ENCODE measurements at regions not wholly inside any gene's neighbourhood (a gene's known extent, or its start where the extent isn't known, plus 50 kb on each side); places are given as distances from the start of the nearest gene placed in this dataset.

DNA sequence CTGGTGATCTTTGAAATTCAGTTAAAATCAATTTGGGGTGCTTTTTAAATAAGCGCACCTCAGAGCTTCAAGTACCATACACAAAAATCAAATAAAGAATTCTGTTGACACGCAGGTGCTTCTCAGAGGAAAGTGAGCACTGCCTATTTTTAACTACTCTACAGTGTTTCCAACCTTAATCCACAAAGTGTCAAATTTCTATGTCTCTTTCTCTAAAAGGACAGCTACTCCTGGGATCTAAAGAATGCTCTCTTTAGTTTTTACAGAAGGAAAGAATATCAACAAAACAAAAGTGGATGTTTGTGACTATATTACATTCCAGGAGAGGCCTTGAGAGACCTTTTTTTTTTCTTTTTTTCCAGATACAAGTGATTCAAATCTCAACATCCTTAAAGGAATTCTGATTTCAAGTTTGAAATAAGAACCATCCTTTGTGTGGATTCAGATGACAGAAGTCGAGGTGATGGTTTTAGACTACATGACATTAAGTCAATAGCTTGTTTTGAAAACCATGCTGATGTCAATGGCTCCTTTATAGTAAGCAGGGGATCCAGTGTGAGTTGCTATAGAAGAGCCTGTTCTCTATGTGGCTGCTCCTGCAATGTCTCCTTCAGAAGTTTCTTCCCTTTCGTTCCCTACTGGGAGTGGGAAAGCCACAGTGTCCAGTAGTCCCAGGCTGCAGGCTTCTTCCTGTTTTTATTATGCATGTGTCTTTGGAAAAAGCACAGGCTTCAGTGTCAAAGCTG, 67.2 kb upstream of the DEFB112 start:
- H3K14ac ChIP-seq (ENCODE audit: low read length in 2 of 2), result no peak overlapping the region
- no peak overlapping the region for H3K4me2 ChIP-seq (ENCODE audit: low read length, poor library complexity, severe bottlenecking)
- no peak for DNase-seq
- H2BK5ac ChIP-seq (ENCODE audit: low read depth, low read length, poor library complexity, severe bottlenecking), result no peak overlapping the region
- H4K91ac ChIP-seq (ENCODE audit: low read length), result no peak overlapping the region
- 76% methylated on average over 4 of the region's 4 CpGs for WGBS
- H4K8ac ChIP-seq (ENCODE audit: low read length), result no peak overlapping the region
- no peak overlapping the region for H3K9ac ChIP-seq (ENCODE audit: low read length)
- no peak overlapping the region for H3K4ac ChIP-seq (ENCODE audit: low read depth in 1 of 2, low read length in 2 of 2)
- H3K27ac ChIP-seq (ENCODE audit: low read length, poor library complexity, severe bottlenecking), result no peak overlapping the region
- no peak overlapping the region for H3K18ac ChIP-seq (ENCODE audit: low read depth in 1 of 2, low read length in 2 of 2)
- no peak overlapping the region for H2AK5ac ChIP-seq (ENCODE audit: low read length, severe bottlenecking)
- H2BK120ac ChIP-seq (ENCODE audit: low read depth, low read length), result no peak overlapping the region
- H3K4me3 ChIP-seq (ENCODE audit: insufficient read depth in 1 of 2, low read depth in 1 of 2, low read length in 2 of 2), result no peak overlapping the region
- no peaks in the 10 kb centered on the region for H3K9me3 ChIP-seq (ENCODE audit: control insufficient read depth, low read length)
- H3K27me3 ChIP-seq (ENCODE audit: control insufficient read depth in 1 of 2, insufficient read depth in 1 of 2, low read length in 2 of 2), result peaks cover 0 to 3% of the 10 kb centered on the region in 2 experiments
- no peak overlapping the region for H3K23ac ChIP-seq (ENCODE audit: low read length in 2 of 2)
- H2BK12ac ChIP-seq (ENCODE audit: low read length in 2 of 2), result no peak overlapping the region
- no peaks in the 10 kb centered on the region for H3K4me1 ChIP-seq (ENCODE audit: control insufficient read depth, insufficient read depth, low read depth, low read length)
- H3K79me1 ChIP-seq (replicated peaks; ENCODE audit: low read length, poor library complexity, severe bottlenecking), result no peaks in the 10 kb centered on the region
- H2BK15ac ChIP-seq (ENCODE audit: low read depth, poor library complexity, severe bottlenecking), result no peak overlapping the region
- H3K36me3 ChIP-seq (ENCODE audit: control insufficient read depth in 1 of 2, insufficient read depth in 2 of 2, low read depth in 1 of 2, low read length in 2 of 2), result no peaks in the 10 kb centered on the region
- H2AFZ ChIP-seq (ENCODE audit: low read depth, low read length), result no peak overlapping the region

GRCh38 chr6:50120300-50120699, 70.6 kb upstream of the DEFB112 start:
- no peak overlapping the region for H3K14ac ChIP-seq (ENCODE audit: low read length in 2 of 2)
- no peak for DNase-seq
- no peak overlapping the region for H2BK120ac ChIP-seq (ENCODE audit: low read depth, low read length)
- no peak overlapping the region for H3K4me3 ChIP-seq (ENCODE audit: insufficient read depth in 1 of 2, low read depth in 1 of 2, low read length in 2 of 2)
- no peak overlapping the region for H4K91ac ChIP-seq (ENCODE audit: low read length)
- H3K4ac ChIP-seq (ENCODE audit: low read depth in 1 of 2, low read length in 2 of 2), result no peak overlapping the region
- H2AFZ ChIP-seq (ENCODE audit: low read depth, low read length), result no peak overlapping the region
- H2BK15ac ChIP-seq (ENCODE audit: low read depth, poor library complexity, severe bottlenecking), result no peak overlapping the region
- H3K9me3 ChIP-seq (ENCODE audit: control insufficient read depth, low read length), result no peaks in the 10 kb centered on the region
- H3K27me3 ChIP-seq (ENCODE audit: control insufficient read depth in 1 of 2, insufficient read depth in 1 of 2, low read length in 2 of 2), result no peaks in the 10 kb centered on the region
- no peaks in the 10 kb centered on the region for H3K36me3 ChIP-seq (ENCODE audit: control insufficient read depth in 1 of 2, insufficient read depth in 2 of 2, low read depth in 1 of 2, low read length in 2 of 2)
- H3K4me1 ChIP-seq (ENCODE audit: control insufficient read depth, insufficient read depth, low read depth, low read length), result no peaks in the 10 kb centered on the region
- no peak overlapping the region for H4K8ac ChIP-seq (ENCODE audit: low read length)
- 60% methylated on average over 3 of the region's 3 CpGs for WGBS
- H3K23ac ChIP-seq (ENCODE audit: low read length in 2 of 2), result no peak overlapping the region
- no peak overlapping the region for H3K27ac ChIP-seq (ENCODE audit: low read length, poor library complexity, severe bottlenecking)
- no peak overlapping the region for H2BK12ac ChIP-seq (ENCODE audit: low read length in 2 of 2)
- no peak overlapping the region for H2BK5ac ChIP-seq (ENCODE audit: low read depth, low read length, poor library complexity, severe bottlenecking)
- no peak overlapping the region for H3K9ac ChIP-seq (ENCODE audit: low read length)
- no peak overlapping the region for H3K18ac ChIP-seq (ENCODE audit: low read depth in 1 of 2, low read length in 2 of 2)
- no peak overlapping the region for H3K4me2 ChIP-seq (ENCODE audit: low read length, poor library complexity, severe bottlenecking)
- no peak overlapping the region for H2AK5ac ChIP-seq (ENCODE audit: low read length, severe bottlenecking)
- no peaks in the 10 kb centered on the region for H3K79me1 ChIP-seq (replicated peaks; ENCODE audit: low read length, poor library complexity, severe bottlenecking)

GRCh38 chr6:50123688-50124087, 74.0 kb upstream of the DEFB112 start:
- H2AFZ ChIP-seq (ENCODE audit: low read depth, low read length), result no peak overlapping the region
- H4K8ac ChIP-seq (ENCODE audit: low read length), result no peak overlapping the region
- H3K4me1 ChIP-seq (ENCODE audit: control insufficient read depth, insufficient read depth, low read depth, low read length), result no peaks in the 10 kb centered on the region
- no peaks in the 10 kb centered on the region for H3K36me3 ChIP-seq (ENCODE audit: control insufficient read depth in 1 of 2, insufficient read depth in 2 of 2, low read depth in 1 of 2, low read length in 2 of 2)
- no peak overlapping the region for H4K91ac ChIP-seq (ENCODE audit: low read length)
- H3K9ac ChIP-seq (ENCODE audit: low read length), result no peak overlapping the region
- no peak overlapping the region for H3K4me3 ChIP-seq (ENCODE audit: insufficient read depth in 1 of 2, low read depth in 1 of 2, low read length in 2 of 2)
- H3K4me2 ChIP-seq (ENCODE audit: low read length, poor library complexity, severe bottlenecking), result no peak overlapping the region
- H3K27ac ChIP-seq (ENCODE audit: low read length, poor library complexity, severe bottlenecking), result no peak overlapping the region
- H3K79me1 ChIP-seq (replicated peaks; ENCODE audit: low read length, poor library complexity, severe bottlenecking), result no peaks in the 10 kb centered on the region
- H2BK15ac ChIP-seq (ENCODE audit: low read depth, poor library complexity, severe bottlenecking), result no peak overlapping the region
- no peak overlapping the region for H3K4ac ChIP-seq (ENCODE audit: low read depth in 1 of 2, low read length in 2 of 2)
- DNase-seq, result no peak
- no peaks in the 10 kb centered on the region for H3K27me3 ChIP-seq (ENCODE audit: control insufficient read depth in 1 of 2, insufficient read depth in 1 of 2, low read length in 2 of 2)
- no peak overlapping the region for H3K18ac ChIP-seq (ENCODE audit: low read depth in 1 of 2, low read length in 2 of 2)
- no peak overlapping the region for H3K14ac ChIP-seq (ENCODE audit: low read length in 2 of 2)
- H2AK5ac ChIP-seq (ENCODE audit: low read length, severe bottlenecking), result no peak overlapping the region
- no peak overlapping the region for H2BK12ac ChIP-seq (ENCODE audit: low read length in 2 of 2)
- no peaks in the 10 kb centered on the region for H3K9me3 ChIP-seq (ENCODE audit: control insufficient read depth, low read length)
- no peak overlapping the region for H3K23ac ChIP-seq (ENCODE audit: low read length in 2 of 2)
- H2BK5ac ChIP-seq (ENCODE audit: low read depth, low read length, poor library complexity, severe bottlenecking), result no peak overlapping the region
- no peak overlapping the region for H2BK120ac ChIP-seq (ENCODE audit: low read depth, low read length)

DNA sequence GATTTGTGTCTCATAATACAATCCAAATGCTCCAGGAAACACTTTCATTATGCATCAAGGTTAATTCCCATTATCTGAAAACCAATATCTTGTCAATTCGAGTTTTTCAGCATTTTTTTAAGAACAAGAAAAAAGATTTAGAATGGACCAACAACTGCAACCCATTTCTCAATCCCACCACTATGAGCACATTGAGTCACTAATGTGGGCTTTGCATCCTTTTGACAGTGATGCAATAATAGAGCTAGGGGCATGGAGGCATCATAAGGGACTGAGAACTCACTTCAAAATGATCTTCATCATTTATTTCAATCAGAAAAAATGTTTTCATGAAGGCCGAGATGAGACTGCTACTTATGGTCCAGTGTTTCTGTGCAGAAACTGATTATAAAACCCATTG, 74.8 kb upstream of the DEFB112 start:
- 0% methylated on average over 1 of the region's 2 CpGs for WGBS
- Histone ChIP-seq H3K14ac (ENCODE audit: low read length in 2 of 2) (no peak overlapping the region), H3K27me3 (ENCODE audit: control insufficient read depth in 1 of 2, insufficient read depth in 1 of 2, low read length in 2 of 2) (no peaks in the 10 kb centered on the region), H2BK12ac (ENCODE audit: low read length in 2 of 2) (no peak overlapping the region), H2BK15ac (ENCODE audit: low read depth, poor library complexity, severe bottlenecking) (no peak overlapping the region), H3K4me3 (ENCODE audit: insufficient read depth in 1 of 2, low read depth in 1 of 2, low read length in 2 of 2) (no peak overlapping the region), H4K8ac (ENCODE audit: low read length) (no peak overlapping the region), H3K9ac (ENCODE audit: low read length) (no peak overlapping the region), H3K23ac (ENCODE audit: low read length in 2 of 2) (no peak overlapping the region), H3K4me2 (ENCODE audit: low read length, poor library complexity, severe bottlenecking) (no peak overlapping the region), H3K4me1 (ENCODE audit: control insufficient read depth, insufficient read depth, low read depth, low read length) (no peaks in the 10 kb centered on the region), H3K79me1 (replicated peaks; ENCODE audit: low read length, poor library complexity, severe bottlenecking) (no peaks in the 10 kb centered on the region), H3K18ac (ENCODE audit: low read depth in 1 of 2, low read length in 2 of 2) (no peak overlapping the region), H2AK5ac (ENCODE audit: low read length, severe bottlenecking) (no peak overlapping the region), H2BK5ac (ENCODE audit: low read depth, low read length, poor library complexity, severe bottlenecking) (no peak overlapping the region), H3K9me3 (ENCODE audit: control insufficient read depth, low read length) (no peaks in the 10 kb centered on the region), H2BK120ac (ENCODE audit: low read depth, low read length) (no peak overlapping the region), H3K4ac (ENCODE audit: low read depth in 1 of 2, low read length in 2 of 2) (no peak overlapping the region), H3K27ac (ENCODE audit: low read length, poor library complexity, severe bottlenecking) (no peak overlapping the region), H4K91ac (ENCODE audit: low read length) (no peak overlapping the region), H3K36me3 (ENCODE audit: control insufficient read depth in 1 of 2, insufficient read depth in 2 of 2, low read depth in 1 of 2, low read length in 2 of 2) (no peaks in the 10 kb centered on the region), H2AFZ (ENCODE audit: low read depth, low read length) (no peak overlapping the region)
- no peak for DNase-seq
